ENCODE measurements at regions not wholly inside any gene's neighbourhood (a gene's known extent, or its start where the extent isn't known, plus 50 kb on each side); places are given as distances from the start of the nearest gene placed in this dataset.

- no peak for DNase-seq
Observed at GRCh38 chr11:122268601-122269130, 152.7 kb upstream of the BLID start.

- DNase-seq: no peak
Observed at GRCh38 chr11:122267602-122268001, 151.6 kb upstream of the BLID start.

GRCh38 chr11:122265981-122266380, 150.0 kb upstream of the BLID start:
- no peak for DNase-seq

- DNase-seq: no peak
Observed at GRCh38 chr11:122264121-122264520, 148.1 kb upstream of the BLID start.

- DNase-seq: no peak
Observed at GRCh38 chr11:122261546-122261945, 145.5 kb upstream of the BLID start.

GRCh38 chr11:122259195-122259821, 143.3 kb upstream of the BLID start:
- DNase-seq: no peak

- DNase-seq: no peak
Observed at GRCh38 chr11:122258446-122259194, 142.6 kb upstream of the BLID start.

GRCh38 chr11:122253589-122254231, 137.7 kb upstream of the BLID start:
- DNase-seq: no peak

GRCh38 chr11:122248939-122249338, 132.9 kb upstream of the BLID start:
- no peak for DNase-seq

- DNase-seq: no peak
Observed at GRCh38 chr11:122248131-122248530, 132.1 kb upstream of the BLID start.

- DNase-seq: no peak
Observed at GRCh38 chr11:122246874-122247273, 130.9 kb upstream of the BLID start.

- no peak for DNase-seq
Observed at GRCh38 chr11:122242731-122243130, 126.7 kb upstream of the BLID start.

GRCh38 chr11:122241566-122241965, 125.6 kb upstream of the BLID start:
- DNase-seq: no peak

GRCh38 chr11:122240638-122241037, 124.6 kb upstream of the BLID start:
- DNase-seq: no peak

- no peak for DNase-seq
Observed at GRCh38 chr11:122235615-122236014, 119.6 kb upstream of the BLID start.

GRCh38 chr11:122234780-122235179, 118.8 kb upstream of the BLID start:
- DNase-seq: no peak

GRCh38 chr11:122234257-122234656, 118.2 kb upstream of the BLID start:
- no peak for DNase-seq

- DNase-seq: no peak
Observed at GRCh38 chr11:122232985-122233384, 117.0 kb upstream of the BLID start.

- DNase-seq: no peak
Observed at GRCh38 chr11:122230385-122230755, 114.4 kb upstream of the BLID start.

- no peak for DNase-seq
Observed at GRCh38 chr11:122229481-122230384, 113.7 kb upstream of the BLID start.

GRCh38 chr11:122229078-122229477, 113.1 kb upstream of the BLID start:
- DNase-seq: no peak

GRCh38 chr11:122226810-122227379, 110.9 kb upstream of the BLID start:
- DNase-seq: no peak

- no peak for DNase-seq
Observed at GRCh38 chr11:122224867-122225266, 108.9 kb upstream of the BLID start.

Data from activated effector memory CD4-positive, alpha-beta T cell treated with anti-CD3 and anti-CD28 coated beads, Interleukin-2, amount 50 U/mL, for 16 hours (primary cell).